ENCODE measurements at regions not wholly inside any gene's neighbourhood (a gene's known extent, or its start where the extent isn't known, plus 50 kb on each side); places are given as distances from the start of the nearest gene placed in this dataset.

GRCh38 chr1:69278923-69279322 is 288.8 kb upstream of the LRRC7 start:
- intact Hi-C loops (cut with micrococcal nuclease; ENCODE audit: unreplicated experiment), result no loop called here
- no peaks in the 10 kb centered on the region for H3K4me1 Mint-ChIP-seq (ENCODE audit: low read depth, unreplicated experiment)
- no peak for DNase-seq
- BruUV-seq (replicated peaks), result no TSS peak
- TF ChIP-seq, protein P1, sequence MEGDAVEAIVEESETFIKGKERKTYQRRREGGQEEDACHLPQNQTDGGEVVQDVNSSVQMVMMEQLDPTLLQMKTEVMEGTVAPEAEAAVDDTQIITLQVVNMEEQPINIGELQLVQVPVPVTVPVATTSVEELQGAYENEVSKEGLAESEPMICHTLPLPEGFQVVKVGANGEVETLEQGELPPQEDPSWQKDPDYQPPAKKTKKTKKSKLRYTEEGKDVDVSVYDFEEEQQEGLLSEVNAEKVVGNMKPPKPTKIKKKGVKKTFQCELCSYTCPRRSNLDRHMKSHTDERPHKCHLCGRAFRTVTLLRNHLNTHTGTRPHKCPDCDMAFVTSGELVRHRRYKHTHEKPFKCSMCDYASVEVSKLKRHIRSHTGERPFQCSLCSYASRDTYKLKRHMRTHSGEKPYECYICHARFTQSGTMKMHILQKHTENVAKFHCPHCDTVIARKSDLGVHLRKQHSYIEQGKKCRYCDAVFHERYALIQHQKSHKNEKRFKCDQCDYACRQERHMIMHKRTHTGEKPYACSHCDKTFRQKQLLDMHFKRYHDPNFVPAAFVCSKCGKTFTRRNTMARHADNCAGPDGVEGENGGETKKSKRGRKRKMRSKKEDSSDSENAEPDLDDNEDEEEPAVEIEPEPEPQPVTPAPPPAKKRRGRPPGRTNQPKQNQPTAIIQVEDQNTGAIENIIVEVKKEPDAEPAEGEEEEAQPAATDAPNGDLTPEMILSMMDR (IDR thresholded peaks at IDR 0.05; ENCODE audit: insufficient read depth in 1 of 2, low read depth in 1 of 2, low read length in 1 of 2, severe bottlenecking in 1 of 2, unreplicated experiment in 1 of 2), result no peak
- Histone ChIP-seq H3K36me3 (ENCODE audit: control insufficient read depth, insufficient read depth, low read length) (no peaks in the 10 kb centered on the region), H3K9me3 (no peaks in the 10 kb centered on the region), H3K4me3 (ENCODE audit: low read depth, low read length) (no peak overlapping the region), H3K4me1 (no peaks in the 10 kb centered on the region), H3K27me3 (replicated peaks; ENCODE audit: control insufficient read depth, insufficient read depth, low read length) (no peaks in the 10 kb centered on the region)
- POLR2A ChIA-PET, result no interaction called here
- H3K36me3 Mint-ChIP-seq (ENCODE audit: insufficient read depth, unreplicated experiment), result no peaks in the 10 kb centered on the region
- H3K27ac Mint-ChIP-seq (ENCODE audit: unreplicated experiment), result no peak overlapping the region
- no peak overlapping the region for H3K4me3 Mint-ChIP-seq (ENCODE audit: unreplicated experiment)
- CTCF ChIA-PET, result no interaction called here
- no peaks in the 10 kb centered on the region for H3K27me3 Mint-ChIP-seq (ENCODE audit: insufficient read depth, unreplicated experiment)
- no peaks in the 10 kb centered on the region for H3K9me3 Mint-ChIP-seq (ENCODE audit: unreplicated experiment)

DNA sequence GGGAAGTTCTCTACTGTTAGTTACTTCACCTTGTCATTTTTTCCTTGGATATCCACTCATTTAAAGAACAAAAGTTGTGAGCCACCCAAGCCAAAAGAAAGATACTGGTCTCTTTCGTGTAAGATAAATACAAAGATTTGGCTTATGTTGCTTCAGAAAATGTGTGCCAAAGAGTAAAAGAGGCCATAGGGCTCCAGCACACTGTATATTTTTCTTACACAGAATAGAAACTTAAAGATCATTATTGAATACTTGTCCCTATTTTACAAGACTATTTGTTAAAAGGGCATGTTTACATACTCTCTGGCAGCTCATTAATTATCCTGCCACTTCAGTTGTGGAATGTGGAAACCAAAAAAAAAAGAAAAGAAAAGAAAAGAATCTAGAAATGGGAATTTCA is 284.2 kb upstream of the LRRC7 start:
- CTCF ChIA-PET, result no interaction called here
- POLR2A ChIA-PET, result no interaction called here
- H3K4me3 Mint-ChIP-seq (ENCODE audit: unreplicated experiment), result no peak overlapping the region

DNA sequence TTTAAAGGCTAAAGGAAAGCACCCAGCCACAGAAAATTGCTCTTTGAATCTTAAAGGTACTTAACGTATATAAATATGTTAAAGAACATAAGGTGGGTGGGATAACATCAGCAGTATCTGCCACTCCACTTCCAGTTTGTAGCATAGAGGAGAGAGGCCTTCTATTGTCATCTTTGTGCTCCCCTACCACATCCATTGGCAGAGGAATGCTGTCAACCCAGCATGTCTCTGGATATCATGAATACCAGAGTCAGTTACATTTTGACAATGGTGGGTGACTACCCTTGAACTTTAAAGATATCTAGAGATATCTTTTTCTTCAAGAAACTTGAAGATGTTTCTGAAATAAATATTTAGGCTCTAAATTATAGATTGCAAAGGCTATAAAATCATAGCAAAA is 283.2 kb upstream of the LRRC7 start:
- TF ChIP-seq, protein P1 (IDR thresholded peaks at IDR 0.05; ENCODE audit: insufficient read depth in 1 of 2, low read depth in 1 of 2, low read length in 1 of 2, severe bottlenecking in 1 of 2, unreplicated experiment in 1 of 2), result no peak
- no peak overlapping the region for H3K4me3 ChIP-seq (ENCODE audit: low read depth, low read length)
- CTCF ChIA-PET, result no interaction called here
- H3K27me3 ChIP-seq (replicated peaks; ENCODE audit: control insufficient read depth, insufficient read depth, low read length), result no peaks in the 10 kb centered on the region
- Mint-ChIP-seq H3K27ac (ENCODE audit: unreplicated experiment) (no peak overlapping the region), H3K36me3 (ENCODE audit: insufficient read depth, unreplicated experiment) (no peaks in the 10 kb centered on the region), H3K9me3 (ENCODE audit: unreplicated experiment) (no peaks in the 10 kb centered on the region), H3K27me3 (ENCODE audit: insufficient read depth, unreplicated experiment) (no peaks in the 10 kb centered on the region), H3K4me3 (ENCODE audit: unreplicated experiment) (no peak overlapping the region), H3K4me1 (ENCODE audit: low read depth, unreplicated experiment) (no peaks in the 10 kb centered on the region)
- no peaks in the 10 kb centered on the region for H3K36me3 ChIP-seq (ENCODE audit: control insufficient read depth, insufficient read depth, low read length)
- no peaks in the 10 kb centered on the region for H3K4me1 ChIP-seq
- POLR2A ChIA-PET, result no interaction called here
- BruUV-seq (replicated peaks), result no TSS peak
- intact Hi-C loops (cut with micrococcal nuclease; ENCODE audit: unreplicated experiment), result no loop called here
- H3K9me3 ChIP-seq, result no peaks in the 10 kb centered on the region
- no peak for DNase-seq

More for the DNA sequence above, 284.2 kb upstream of the LRRC7 start:
- no peaks in the 10 kb centered on the region for H3K36me3 Mint-ChIP-seq (ENCODE audit: insufficient read depth, unreplicated experiment)
- H3K4me1 Mint-ChIP-seq (ENCODE audit: low read depth, unreplicated experiment), result no peaks in the 10 kb centered on the region
- no peaks in the 10 kb centered on the region for H3K27me3 ChIP-seq (replicated peaks; ENCODE audit: control insufficient read depth, insufficient read depth, low read length)
- intact Hi-C loops (cut with micrococcal nuclease; ENCODE audit: unreplicated experiment), result no loop called here
- no peaks in the 10 kb centered on the region for H3K36me3 ChIP-seq (ENCODE audit: control insufficient read depth, insufficient read depth, low read length)
- H3K4me1 ChIP-seq, result no peaks in the 10 kb centered on the region
- no peak overlapping the region for H3K27ac Mint-ChIP-seq (ENCODE audit: unreplicated experiment)
- no peaks in the 10 kb centered on the region for H3K9me3 Mint-ChIP-seq (ENCODE audit: unreplicated experiment)
- TF ChIP-seq, protein P1 (IDR thresholded peaks at IDR 0.05; ENCODE audit: insufficient read depth in 1 of 2, low read depth in 1 of 2, low read length in 1 of 2, severe bottlenecking in 1 of 2, unreplicated experiment in 1 of 2), result no peak
- BruUV-seq (replicated peaks), result no TSS peak
- H3K4me3 ChIP-seq (ENCODE audit: low read depth, low read length), result no peak overlapping the region
- no peaks in the 10 kb centered on the region for H3K9me3 ChIP-seq
- no peak for DNase-seq
- no peaks in the 10 kb centered on the region for H3K27me3 Mint-ChIP-seq (ENCODE audit: insufficient read depth, unreplicated experiment)
